Skeletal muscle cell (primary cell): ENCODE measurements at regions not wholly inside any gene's neighbourhood (a gene's known extent, or its start where the extent isn't known, plus 50 kb on each side); places are given as distances from the start of the nearest gene placed in this dataset.
A peak's percentile ranks its signal among the peaks of the same experiment; 100 is the strongest.
"Not testable (repeated sequence)": the region's sequence is repeated elsewhere in the genome, so short reads cannot be mapped to it uniquely, and the experiment has no call there.

ENCODE experiments used
- DNase-seq: peaks from one replicate; pipeline ENCODE4 v3.0.0-alpha.2; 2010; ENCODE audit warnings: low read depth
- H3K4me3 ChIP-seq: 2 replicates; pipeline ENCODE4 v1.5.1; 2011; ENCODE audit warnings: low read depth, mild to moderate bottlenecking, control low read depth, low read length, moderate library complexity

DNA sequence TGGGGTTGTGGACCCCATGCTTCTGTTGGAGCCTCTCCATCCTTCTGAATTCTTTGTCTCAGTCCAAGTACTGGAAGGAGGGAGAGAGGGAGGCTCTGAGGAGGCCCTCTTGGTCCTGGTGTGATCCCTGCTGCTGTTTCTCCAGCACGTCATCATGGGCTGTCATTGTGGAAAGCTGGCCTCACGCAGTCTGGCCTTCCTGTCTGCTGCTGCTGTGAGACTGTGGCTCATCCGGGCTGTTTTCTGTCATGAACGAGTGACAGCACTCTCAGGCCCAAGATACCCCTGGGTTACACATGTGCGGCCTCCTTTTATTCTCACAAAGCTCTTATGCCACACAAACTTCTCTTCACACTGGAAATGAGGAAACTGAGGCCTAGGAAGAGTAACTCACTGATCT, 499.3 kb downstream of the CCDC171 start:
- no peak overlapping the region for H3K4me3 ChIP-seq
- no peak for DNase-seq

DNA sequence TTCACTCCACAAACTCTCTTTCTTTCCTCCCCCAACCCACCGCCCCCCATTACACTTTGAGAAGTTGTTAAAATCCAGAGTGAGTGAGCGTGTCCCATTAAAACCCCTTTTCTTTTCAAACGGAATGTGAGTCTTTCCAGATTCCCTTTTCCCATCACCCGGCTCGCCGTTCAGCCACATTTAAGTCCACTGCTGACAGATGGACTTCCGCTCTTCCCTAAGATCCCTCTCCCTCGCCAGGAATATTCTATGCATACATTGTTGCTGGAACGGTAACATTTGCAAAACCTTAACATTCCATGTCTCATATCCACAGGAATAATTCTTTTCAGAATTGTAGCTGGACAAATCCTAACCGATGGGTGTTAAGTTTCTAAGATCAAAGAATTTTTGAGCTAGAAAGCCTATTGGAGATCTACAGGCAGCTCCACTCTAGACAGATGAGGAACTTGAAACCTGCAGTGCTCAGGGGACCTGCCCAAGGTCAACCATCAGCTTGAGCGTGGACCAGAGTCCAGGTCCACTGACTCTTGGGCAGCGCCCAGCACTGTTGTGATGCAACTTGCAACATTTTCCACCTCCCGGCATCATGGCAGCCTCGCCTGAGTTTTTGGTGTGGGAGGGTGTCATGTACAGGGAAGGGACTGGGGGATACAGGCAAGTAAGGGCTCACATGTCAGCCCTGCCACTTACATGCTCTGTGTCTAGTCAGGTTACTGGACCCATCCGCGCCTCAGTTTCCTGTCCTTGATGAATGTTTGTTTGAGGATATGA, 500.1 kb downstream of the CCDC171 start:
- H3K4me3 ChIP-seq, result no peak overlapping the region
- no peak for DNase-seq

DNA sequence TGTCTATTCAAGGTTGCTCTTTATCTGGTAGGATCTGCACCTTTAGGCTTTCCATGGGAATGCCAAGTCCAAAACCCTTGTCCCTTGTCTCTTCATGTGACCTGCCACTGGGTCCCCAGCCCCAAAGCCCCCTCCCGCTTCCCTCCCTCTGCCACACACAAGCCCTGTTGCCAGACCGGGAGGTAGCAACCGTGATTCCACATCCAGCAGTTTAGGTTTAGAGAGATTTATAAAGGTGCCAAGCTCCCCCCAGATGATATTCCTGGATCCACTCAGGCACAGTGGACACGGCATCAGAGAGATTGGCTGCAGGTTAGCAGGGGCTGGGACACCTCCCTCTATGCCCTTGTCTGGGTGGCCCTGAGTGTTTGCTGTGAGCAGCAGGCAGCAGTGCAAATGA, 504.7 kb downstream of the CCDC171 start:
- no peak for DNase-seq
- no peak overlapping the region for H3K4me3 ChIP-seq

DNA sequence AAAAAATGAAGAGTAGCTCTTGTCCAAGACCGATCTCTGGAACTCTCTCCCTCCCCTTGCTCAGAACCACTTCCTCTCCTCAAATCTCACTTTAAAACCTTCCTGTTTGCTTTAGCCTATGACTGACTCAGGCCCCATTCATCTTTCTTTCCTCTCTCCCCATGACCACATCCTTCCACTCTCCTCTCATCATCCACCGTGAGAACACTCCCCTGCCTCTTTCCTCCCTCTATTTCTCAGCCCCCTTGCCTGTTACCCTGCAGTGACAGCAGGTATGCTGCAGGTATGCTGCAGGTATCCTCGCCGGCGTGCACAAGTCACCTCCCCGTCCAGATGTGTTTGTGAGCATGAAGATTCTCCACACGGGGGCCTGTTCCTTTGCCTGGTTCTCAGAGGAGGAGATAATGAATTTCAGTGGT, 505.3 kb downstream of the CCDC171 start:
- no peak overlapping the region for H3K4me3 ChIP-seq
- DNase-seq, result no peak

DNA sequence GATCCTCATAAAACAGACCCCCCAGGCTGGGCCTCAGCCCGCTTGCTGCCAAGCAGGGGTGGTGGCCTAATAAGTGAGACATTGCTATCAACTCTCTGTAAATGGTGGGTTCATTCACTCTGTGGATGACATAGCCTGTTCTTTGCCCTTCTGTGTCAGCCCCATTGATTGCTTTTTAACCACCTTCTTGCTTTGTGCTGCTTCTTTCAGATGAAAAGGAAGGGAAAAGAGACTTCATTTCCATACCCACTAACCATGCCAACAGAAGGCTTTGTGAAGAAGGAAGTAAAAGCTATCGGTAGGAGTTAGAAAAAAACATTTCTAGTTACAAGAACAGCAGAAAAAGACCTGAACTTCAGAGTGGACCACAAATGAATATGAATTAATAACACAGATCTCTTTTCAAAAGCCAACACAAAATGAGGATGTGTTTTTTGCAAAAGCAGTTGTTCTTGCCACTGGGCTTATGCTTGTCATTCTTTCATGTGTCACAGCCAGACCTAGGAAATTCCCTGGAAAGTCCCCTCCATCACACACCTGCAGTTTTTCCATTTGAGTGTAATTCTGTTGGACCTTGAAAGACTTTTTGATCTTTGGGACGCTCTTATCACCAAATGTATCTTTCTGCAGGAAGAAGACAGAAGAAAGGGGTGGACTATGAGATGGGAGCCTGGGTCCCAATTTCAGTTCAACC, 507.7 kb downstream of the CCDC171 start:
- DNase-seq, result no peak

DNA sequence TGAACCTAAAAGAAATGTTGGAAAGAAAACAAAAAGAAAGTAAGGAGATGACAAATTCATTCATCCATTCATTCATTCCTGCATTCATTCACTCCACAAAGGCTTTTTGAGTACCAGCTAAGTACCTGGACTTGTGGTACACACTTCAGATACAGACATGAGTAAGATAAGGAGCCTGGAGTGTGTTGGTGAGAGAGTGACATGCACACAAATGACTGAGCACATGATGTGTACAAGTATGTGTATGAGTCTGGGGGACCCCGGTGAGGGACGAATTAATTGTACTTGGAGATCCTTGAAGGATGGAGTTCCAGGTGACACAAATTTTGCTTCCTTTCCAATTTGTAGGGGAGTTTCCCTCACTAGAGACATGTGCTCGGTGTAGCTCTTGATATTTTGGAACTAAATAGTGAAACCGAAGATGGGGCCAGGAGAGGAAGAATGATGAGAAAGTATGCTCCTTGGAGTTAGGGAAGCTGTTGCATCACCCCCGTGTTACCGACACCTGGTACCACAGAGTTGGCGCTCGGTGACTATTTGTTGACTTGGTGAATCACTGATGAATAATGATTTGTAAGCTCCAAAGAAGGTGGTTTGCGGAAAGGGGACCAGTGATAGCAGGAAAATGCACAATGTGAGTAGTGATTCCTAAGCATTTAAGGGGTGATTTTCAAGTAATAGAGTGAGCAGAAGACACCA, 509.8 kb downstream of the CCDC171 start:
- peak; percentile 96 for DNase-seq

More for the DNA sequence above, 507.7 kb downstream of the CCDC171 start:
- H3K4me3 ChIP-seq, result no peak overlapping the region

DNA sequence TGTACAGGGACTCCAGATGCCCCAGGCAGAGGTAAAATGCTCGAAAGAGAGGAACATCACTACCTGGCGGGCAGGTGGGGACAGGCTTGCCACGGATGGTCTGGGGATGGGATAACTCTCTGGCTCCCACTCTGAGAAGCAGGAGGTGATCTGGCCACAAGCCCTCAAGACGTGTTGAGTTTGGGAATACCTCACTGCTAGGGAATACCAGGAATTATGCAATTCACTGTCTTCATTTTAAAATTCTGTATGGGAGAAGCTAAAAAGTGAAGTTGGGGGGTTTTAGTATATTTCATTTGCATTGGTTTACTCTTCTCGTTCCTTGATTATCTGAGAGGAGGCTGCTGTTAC, 510.4 kb downstream of the CCDC171 start:
- DNase-seq, result no peak
- no peak overlapping the region for H3K4me3 ChIP-seq

More for the DNA sequence above, 509.8 kb downstream of the CCDC171 start:
- no peak overlapping the region for H3K4me3 ChIP-seq

DNA sequence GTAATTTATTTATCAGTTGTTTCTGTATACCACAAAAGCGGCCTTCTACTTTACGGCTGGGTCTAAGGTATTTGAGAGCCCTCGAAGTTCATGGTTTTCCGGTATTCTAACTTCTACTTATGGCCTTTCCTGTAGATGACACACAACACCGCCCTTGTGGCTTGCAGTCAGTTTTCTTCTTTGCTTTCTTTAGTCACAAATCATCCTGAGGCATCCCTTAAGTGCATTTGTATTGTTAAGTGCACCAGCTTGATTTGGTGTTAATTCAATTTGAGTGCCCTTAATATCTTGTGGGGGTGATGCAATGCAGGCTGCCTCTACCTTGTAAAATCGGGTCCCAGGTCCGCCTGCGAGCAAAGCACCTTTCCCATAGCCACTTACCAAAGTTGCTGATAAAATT, 511.9 kb downstream of the CCDC171 start:
- no peak overlapping the region for H3K4me3 ChIP-seq
- DNase-seq, result no peak

DNA sequence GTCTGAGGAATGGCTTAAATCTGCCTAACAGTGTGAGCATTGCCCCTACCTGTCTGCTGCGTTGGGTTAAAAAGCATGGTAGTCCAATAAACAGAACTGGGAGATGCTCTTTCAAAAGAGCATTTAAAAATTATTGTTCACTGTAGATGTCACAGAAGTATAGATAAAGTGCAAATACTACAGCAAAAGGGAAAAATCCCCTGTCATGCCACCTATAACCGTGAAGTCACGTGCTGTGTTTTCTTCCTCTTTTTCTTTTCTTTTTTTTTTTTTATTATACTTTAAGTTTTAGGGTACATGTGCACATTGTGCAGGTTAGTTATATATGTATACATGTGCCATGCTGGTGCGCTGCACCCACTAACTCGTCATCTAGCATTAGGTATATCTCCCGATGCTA, 513.4 kb downstream of the CCDC171 start:
- not testable (repeated sequence) for DNase-seq, H3K4me3 ChIP-seq

DNA sequence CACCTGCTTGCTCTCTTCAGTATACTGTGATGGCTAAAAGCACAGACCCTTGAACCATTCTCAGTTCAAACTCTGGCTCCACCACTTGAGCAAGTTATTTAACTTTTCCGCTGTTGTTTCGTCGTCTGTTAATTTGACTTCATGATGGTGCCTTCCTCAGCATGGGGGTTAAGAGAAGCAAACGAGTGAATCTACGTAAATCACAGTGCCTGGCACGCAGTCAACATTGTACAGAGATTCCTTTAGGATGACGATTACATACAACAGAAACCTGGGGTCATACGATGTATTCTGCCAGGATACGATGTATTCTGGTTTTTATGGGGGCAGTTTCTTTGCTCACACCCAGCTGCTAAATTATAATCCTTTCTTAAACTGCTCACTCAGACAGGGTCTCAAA, 515.6 kb downstream of the CCDC171 start:
- DNase-seq, result no peak
- no peak overlapping the region for H3K4me3 ChIP-seq

DNA sequence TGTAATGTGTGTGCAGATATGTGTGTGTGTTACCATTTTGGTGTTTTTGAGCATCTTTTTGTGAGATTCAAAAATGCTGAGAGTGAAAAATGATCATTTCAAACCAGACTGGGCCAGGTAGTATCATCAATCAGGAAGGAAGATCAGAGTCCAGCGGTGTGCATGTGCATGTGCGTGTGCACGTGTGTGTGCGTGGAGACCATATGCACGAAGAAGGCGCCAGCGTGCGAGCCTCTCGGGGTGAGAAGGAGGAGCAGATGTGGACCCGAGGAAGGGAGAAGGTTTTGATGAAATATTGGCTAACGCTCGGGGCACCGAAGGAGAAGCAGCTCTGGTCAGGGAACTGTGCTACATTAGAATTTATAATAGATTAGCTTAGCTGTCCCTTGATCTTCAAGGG, 516.4 kb downstream of the CCDC171 start:
- DNase-seq, result no peak
- H3K4me3 ChIP-seq, result no peak overlapping the region

DNA sequence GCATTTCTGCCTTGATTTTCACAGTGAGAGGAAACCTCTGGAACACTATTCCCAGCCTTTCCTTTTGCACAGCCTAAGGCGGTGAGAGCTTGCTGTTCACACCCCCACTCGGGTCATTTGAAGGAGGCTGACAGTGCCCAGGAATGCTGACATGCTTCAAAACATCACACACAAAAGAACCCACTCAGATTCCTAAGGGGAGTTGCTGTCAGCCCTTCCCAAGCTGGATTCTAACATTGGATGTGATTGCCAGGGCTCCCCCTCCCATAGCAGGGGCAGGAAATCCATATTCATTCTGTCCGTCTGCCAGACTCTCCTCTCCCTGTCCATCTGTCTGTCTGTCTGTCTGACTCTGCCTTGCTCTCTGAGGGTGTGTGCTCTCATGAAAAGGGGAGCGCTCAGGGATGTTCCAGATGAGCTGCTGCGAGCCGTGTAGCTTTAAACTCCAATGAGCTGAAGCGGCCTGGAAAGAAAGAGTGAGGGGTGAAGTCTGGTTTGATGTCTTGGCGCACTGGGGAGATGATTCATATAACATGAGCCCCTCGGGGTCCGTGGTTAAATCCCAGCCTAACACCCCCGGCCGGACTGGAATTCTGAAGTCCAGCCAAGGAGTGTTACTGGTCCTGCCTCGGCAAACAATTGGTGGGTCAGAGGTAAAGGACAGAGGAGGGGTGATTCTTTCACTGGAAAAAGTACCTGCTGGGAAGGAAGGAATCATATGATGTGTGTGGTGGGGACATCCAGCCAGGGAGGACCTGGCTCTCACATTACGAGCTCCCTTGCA, 517.0 kb downstream of the CCDC171 start:
- H3K4me3 ChIP-seq, result no peak overlapping the region
- peak; percentile 94 for DNase-seq

DNA sequence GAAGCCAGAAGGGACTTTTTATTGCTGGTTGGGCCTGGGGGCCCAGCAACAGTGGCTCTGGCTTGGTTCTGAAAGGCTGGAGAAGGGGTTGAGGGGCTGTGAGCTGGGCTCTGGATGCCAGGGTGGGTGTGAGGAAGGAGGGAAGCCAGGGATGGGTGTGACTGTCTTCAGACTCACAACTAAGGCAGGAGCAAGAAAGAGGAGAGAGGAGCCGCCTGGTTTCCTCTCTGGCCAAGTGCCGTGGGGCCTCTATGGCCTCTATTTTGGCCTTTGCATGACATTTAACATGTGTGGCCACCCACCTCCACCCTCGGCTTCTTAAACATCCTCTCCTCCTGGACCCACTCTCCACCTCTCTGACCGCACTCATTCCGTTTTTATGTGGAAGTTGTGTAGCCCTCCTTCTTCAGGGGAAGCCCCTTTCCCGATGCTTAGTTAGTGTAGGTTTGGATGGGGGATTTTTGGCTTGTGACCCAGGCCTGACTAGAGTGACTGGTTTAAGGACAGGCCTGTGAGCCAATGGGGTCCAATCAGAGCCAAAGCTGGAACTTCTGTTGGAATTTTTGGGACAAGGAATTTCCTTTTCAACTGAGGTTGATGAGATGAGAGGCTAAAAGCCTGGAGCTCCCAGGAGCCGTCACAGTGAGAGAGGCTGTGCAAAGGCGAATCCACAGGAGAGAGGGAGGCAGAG, 517.8 kb downstream of the CCDC171 start:
- no peak overlapping the region for H3K4me3 ChIP-seq
- DNase-seq, result no peak

DNA sequence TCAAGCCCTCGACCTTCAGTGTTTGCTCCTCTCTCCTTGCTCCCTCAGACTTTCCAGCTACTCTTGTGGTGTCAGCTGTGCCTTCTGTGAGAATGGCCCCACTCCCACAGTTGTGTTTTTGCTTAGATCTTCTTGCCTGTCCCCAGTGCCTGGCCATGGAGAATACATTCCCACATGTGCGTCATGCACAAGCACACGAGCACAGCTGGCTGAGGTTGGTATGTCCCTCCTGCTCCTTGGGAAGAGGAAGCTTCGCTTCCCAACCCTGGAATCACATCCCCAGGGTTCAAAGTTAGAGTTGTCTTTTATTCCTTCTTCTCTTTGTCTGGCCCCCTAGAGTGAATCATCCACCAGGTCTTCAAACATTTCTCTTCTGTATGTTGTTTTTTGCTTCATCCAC, 518.6 kb downstream of the CCDC171 start:
- DNase-seq, result no peak
- H3K4me3 ChIP-seq, result no peak overlapping the region

DNA sequence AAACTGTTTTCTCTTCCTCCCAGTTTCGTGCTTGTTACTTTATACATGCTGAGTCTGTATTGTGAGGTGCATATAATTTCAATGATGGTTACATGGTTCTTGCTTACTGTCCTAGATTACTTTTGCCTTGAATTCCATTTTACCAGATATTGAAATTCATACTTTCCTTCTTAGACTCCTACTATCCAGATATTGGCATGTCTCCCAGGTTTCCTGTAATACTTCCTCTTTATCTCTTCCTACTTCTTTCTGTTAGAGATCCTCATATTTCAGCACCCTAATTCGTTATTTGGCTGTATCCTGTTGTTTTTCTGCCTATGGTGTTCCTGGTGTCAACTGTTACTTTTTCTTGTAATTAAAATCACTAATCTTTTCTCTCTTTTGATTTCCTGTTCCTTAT, 522.1 kb downstream of the CCDC171 start:
- DNase-seq, result no peak
- no peak overlapping the region for H3K4me3 ChIP-seq

DNA sequence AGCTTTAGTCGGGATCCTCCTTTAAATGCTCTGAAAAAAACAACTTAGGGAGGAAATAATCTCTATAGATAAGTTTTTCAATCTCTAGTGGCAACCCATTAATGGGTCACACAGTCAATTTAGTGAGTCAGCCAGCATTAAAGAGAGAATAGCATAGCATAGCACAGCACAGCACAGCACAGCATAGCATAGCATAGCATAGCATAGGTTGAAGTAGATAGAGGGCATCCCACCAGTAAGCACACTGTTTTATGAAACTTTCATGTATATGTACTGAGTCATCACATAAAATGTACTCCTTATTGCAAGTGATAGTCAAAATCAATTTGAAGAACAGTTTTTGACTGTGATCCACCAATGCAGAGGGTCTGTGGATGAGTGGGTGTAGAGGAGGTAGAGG, 522.9 kb downstream of the CCDC171 start:
- no peak for DNase-seq
- H3K4me3 ChIP-seq, result no peak overlapping the region

DNA sequence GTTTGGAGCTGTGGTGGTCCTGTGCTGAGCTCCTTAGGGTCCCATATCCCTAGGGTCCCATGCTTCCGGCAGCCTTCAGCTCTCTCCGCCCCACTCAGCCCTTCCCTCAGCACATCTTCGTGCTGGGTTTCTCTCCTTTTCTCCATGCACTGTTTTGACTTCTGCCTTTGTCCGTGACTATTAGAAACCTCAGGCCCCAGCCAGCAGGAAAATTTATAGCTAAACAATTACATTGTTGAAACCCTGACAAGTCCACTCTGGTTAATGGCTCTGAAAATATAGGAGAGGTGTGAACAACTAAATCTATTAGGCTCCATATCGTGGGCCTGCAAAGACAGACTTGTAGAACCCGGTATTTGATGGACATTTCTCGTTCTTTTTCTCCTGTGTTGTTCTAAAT, 523.7 kb downstream of the CCDC171 start:
- DNase-seq, result no peak
- no peak overlapping the region for H3K4me3 ChIP-seq

DNA sequence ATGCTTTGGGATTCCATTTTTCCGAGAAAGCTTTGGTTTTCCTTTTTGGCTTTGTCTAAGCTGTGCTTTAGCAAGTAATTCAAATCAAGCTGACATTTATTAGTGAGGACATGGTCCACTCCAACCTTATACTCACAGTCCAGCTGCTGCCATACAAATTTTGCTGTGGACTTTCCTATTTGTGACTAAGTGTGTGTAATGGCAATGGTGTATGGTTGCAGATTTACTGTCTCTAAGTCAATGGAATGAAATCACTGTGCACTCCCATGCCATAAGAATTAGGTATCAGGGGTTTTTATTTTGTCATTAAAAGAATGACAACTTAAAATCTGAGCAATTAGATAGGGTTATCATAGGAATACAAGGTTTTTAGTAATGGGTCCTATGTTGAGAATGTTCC, 530.0 kb downstream of the CCDC171 start:
- H3K4me3 ChIP-seq, result no peak overlapping the region
- DNase-seq, result no peak

DNA sequence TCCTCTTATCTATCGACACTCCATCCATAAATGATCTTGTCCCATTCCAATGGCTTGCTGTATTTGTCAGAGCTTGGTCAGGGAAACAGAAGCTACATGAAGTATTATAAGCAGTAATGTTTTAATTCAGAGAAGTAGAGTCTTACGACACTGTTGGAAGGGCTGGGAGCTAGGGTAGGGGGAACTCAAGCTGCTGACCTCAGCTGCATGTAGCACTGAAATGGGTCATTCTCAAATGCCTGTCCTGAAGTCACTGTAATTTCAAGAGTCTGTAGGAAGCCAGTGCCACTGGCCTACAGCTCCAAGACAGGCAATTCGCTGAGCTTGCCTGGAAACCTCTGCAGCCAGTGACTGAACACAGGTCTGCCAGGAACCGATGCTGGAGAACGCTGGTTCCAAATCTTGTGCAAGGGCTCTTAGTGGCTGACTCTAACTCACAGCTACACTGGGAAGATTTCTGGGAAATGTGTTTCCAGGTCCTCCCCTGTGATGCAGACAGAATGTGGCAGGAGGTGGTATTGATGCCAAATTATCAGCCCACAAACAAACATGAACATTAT, 532.4 kb downstream of the CCDC171 start:
- no peak overlapping the region for H3K4me3 ChIP-seq
- DNase-seq, result no peak
